Suprapubic skin (tissue), 4 donors: ENCODE measurements at regions not wholly inside any gene's neighbourhood (a gene's known extent, or its start where the extent isn't known, plus 50 kb on each side); places are given as distances from the start of the nearest gene placed in this dataset.

Experiments used
- CTCF ChIP-seq, 2 donors: fragments of 200-600 bp in 1 of 2; fragments of 450-650 bp in 1 of 2; sonication (generic) in 1 of 2; IDR thresholded peaks; one replicate each; pipeline ENCODE4 v1.5.1; 2016 to 2019; ENCODE audit warnings: antibody characterized with exemption in 2 of 2, mild to moderate bottlenecking in 1 of 2, moderate library complexity in 1 of 2
- POLR2A ChIP-seq, 2 donors: fragments of 450-650 bp; IDR thresholded peaks; one replicate each; pipeline ENCODE4 v1.6.1; 2017; ENCODE audit warnings: antibody characterized with exemption in 2 of 2, mild to moderate bottlenecking in 2 of 2, moderate library complexity in 2 of 2
- POLR2AphosphoS5 ChIP-seq, 3 donors: sonication (generic); formaldehyde crosslinking; IDR thresholded peaks; one replicate each; pipeline ENCODE4 v1.6.1; 2017; ENCODE audit warnings: antibody characterized with exemption in 3 of 3

- TF ChIP-seq POLR2A (IDR thresholded peaks at IDR 0.05) (no peak), CTCF (IDR thresholded peaks at IDR 0.05) (no peak), POLR2AphosphoS5 (IDR thresholded peaks at IDR 0.05) (no peak)
Measured at GRCh38 chrY:7725791-7726460, 814.4 kb upstream of the AMELY start.
